ENCODE measurements at regions not wholly inside any gene's neighbourhood (a gene's known extent, or its start where the extent isn't known, plus 50 kb on each side); places are given as distances from the start of the nearest gene placed in this dataset.

DNA sequence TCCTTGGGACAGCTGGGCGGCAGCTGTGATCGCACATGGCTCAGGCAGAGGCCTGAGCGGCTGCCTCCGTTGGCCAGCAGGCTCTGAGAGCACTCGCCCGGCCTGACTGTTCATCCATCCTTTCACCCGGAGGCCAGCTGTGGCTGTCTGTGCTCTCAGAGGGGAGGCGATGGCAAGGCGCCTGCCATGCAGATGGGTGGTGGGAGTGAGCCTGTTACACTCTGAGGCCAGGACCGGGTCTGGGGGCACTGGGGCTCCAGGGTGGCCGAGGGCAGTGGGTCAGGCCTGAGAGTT is 292.3 kb downstream of the TMEM121 start:
- DNase-seq = no peak

GRCh38 chr14:105830171-105830570 is 303.8 kb downstream of the TMEM121 start:
- no peak for DNase-seq

- no peak for DNase-seq
These were observed 309.8 kb downstream of the TMEM121 start for GRCh38 chr14:105836160-105836559.

- no peak for DNase-seq
These were observed 310.3 kb downstream of the TMEM121 start for GRCh38 chr14:105836730-105837129.

DNA sequence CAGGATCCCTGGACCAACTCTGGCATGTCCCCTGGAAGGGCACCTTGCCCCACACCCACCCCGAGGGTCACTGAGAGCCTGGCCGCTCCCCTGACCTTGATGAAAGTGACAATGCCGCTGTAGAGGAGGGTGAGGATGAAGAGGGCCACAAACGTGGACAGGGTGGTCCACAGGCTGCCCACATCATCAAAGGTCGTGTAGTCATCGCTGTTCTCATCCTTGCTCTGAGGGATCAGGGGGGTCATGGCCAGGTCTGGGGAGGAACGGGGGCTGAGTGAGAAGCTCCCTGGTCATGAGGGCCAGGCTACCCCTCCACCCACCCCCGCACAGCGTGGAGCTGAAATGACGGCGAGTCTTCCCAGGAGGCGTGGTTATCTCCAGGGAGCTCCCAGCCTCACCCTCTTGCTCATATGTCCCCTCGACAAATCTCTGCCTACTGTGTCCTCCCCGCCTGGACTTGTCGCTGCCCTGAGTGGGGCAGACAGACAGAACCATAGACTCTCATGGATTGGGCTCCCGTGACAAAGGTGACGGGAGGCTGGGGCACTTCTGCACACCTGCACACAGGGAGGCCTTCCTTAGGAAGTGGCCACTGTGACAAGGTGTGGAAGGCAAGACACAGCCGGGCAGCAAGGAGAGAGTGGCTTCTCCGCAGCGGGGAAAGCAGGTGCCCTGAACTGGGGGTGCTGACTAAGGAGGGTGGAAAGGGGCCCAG is 311.1 kb downstream of the TMEM121 start:
- DNase-seq = no peak

GRCh38 chr14:105838107-105838506 is 311.7 kb downstream of the TMEM121 start:
- DNase-seq = no peak

DNA sequence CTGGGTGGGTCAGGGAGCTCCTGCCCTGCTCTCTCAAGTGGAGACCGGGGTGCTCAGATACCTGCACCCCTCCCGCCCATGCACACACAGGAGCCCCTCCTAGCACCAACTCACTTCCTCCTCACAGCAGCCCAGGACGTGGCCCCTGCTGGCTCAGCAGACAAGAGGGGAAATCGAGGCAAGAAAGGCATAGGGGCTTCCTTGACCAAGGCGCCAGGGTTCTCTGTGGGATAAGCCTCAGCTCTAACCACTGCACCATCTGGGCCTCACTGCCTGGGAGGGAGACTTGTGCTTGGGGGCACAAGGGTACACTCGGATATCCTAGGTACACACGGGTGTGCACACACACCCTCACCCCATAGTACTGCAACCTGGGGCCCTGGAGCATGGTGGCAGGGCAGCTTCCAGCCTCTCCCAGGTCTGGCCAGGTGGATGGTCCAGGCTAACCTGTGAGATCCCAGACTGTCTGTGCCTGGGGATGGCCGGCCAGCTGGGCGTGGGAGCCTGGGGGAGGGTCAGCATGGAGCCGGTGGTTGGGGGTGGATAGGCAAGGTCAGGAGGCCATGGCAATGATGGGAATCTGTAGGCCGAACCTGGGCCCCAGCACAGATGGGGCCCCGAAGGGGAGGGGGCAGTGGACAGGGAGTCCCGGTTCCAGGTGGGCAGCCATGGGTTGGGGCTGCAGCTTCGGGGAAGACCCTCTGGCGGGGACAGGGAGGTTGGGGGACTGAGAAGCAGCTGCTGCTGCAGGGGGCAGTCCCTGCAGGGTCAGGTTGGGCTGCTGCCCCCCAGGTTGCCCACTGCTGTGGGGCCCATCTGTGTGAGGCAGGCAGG is 312.4 kb downstream of the TMEM121 start:
- DNase-seq = no peak

- DNase-seq = no peak
These were observed 313.3 kb downstream of the TMEM121 start for GRCh38 chr14:105839425-105840265.

- no peak for DNase-seq
These were observed 314.1 kb downstream of the TMEM121 start for GRCh38 chr14:105840266-105841021.

GRCh38 chr14:105841022-105842009 is 314.9 kb downstream of the TMEM121 start:
- DNase-seq = no peak

GRCh38 chr14:105842105-105842504 is 315.7 kb downstream of the TMEM121 start:
- DNase-seq = no peak

GRCh38 chr14:105843444-105844046 is 317.2 kb downstream of the TMEM121 start:
- DNase-seq = no peak

- DNase-seq = no peak
These were observed 317.8 kb downstream of the TMEM121 start for GRCh38 chr14:105844047-105844630.

GRCh38 chr14:105844810-105845724 is 318.7 kb downstream of the TMEM121 start:
- no peak for DNase-seq

DNA sequence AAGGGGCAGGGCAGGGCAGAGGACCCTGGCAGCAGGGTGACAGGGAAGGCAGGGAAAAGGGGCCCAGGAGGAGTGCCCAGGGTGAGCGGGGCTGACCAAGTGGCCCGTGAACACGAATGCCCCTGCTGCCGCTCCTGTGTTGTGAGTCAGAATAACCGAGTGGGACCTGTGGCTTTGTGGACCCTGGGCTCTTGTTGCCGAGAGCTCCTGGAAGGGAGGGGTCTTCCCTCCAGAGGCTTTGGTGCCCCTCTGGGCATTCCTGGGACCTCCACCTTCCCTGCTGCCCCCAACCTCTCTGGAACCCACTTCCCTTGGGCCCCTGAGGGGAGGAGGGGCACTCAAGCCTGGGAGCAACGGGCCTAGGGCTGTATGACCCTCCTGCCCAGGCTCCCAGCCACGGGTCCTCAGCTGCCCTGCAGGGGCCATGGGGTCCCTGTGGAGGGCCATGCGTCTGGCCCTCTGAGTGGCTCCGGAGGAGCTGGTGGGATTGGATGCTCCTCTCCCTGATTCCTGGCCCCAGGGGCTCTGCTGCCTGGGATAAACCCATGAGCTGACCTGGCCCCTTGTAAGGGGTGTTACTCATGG is 319.4 kb downstream of the TMEM121 start:
- no peak for DNase-seq

DNA sequence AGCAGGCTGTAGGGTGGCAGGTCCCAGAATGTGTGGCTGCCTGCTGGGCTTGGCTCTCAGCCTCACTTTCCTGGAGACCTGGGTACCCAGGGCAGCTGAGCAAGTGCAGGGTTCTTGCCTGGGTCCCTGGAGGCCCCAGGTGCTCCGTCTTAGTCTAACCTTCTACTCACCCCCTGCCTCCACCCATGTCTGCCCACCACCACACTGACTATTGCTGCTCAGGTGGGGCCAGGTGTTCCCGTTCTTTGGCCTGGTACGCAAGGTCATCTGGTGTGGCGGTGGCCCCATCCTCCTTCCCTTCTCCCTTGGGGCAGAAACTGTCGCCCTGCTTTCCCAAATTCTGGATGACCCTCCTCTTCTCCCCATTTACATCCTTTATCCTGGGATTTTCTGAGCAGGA is 319.9 kb downstream of the TMEM121 start:
- no peak for DNase-seq

- no peak for DNase-seq
These were observed 321.0 kb downstream of the TMEM121 start for GRCh38 chr14:105847400-105847799.

- no peak for DNase-seq
These were observed 322.2 kb downstream of the TMEM121 start for GRCh38 chr14:105848570-105848969.

Measured in hippocampal formation (tissue), 2 donors.